CD14-positive monocyte (primary cell): ENCODE measurements at regions not wholly inside any gene's neighbourhood (a gene's known extent, or its start where the extent isn't known, plus 50 kb on each side); places are given as distances from the start of the nearest gene placed in this dataset.

ENCODE experiments used
- DNase-seq, 3 donors: peaks; one replicate each; pipeline ENCODE4 v3.0.0-alpha.2; 2011 to 2022
- H2AFZ ChIP-seq: 2 replicates; pipeline ENCODE4 v1.6.0; 2012; ENCODE audit warnings: mild to moderate bottlenecking, low read depth, low read length, inconsistent platforms; ENCODE audit not compliant: insufficient read depth, poor library complexity, severe bottlenecking
- H3K27ac ChIP-seq, 2 donors: 1 replicate in 1 of 2; 2 replicates in 1 of 2; pipeline ENCODE4 v1.5.1; 2012 to 2013; ENCODE audit warnings: low read length in 2 of 2, control low read depth in 1 of 2, inconsistent platforms in 1 of 2, low read depth in 1 of 2, mild to moderate bottlenecking in 1 of 2
- H3K27me3 ChIP-seq, 2 donors: one replicate each; pipeline versions ENCODE4 v1.6.0 to v1.6.1; 2011 to 2013; ENCODE audit warnings: low read length in 2 of 2; ENCODE audit not compliant: control insufficient read depth in 2 of 2, insufficient read depth in 2 of 2
- H3K36me3 ChIP-seq, 2 donors: replicated peaks in 1 of 2; 1 replicate in 1 of 2; 2 replicates in 1 of 2; pipeline versions ENCODE4 v1.5.1 to v1.6.1; 2012 to 2013; ENCODE audit warnings: low read length in 2 of 2, control low read depth in 1 of 2, inconsistent platforms in 1 of 2, mild to moderate bottlenecking in 1 of 2; ENCODE audit not compliant: insufficient read depth in 2 of 2, control insufficient read depth in 1 of 2
- H3K4me1 ChIP-seq, 2 donors: 1 replicate in 1 of 2; 2 replicates in 1 of 2; pipeline versions ENCODE4 v1.5.1 to v1.6.1; 2012 to 2013; ENCODE audit warnings: low read length in 2 of 2, control low read depth in 1 of 2, inconsistent platforms in 1 of 2, mild to moderate bottlenecking in 1 of 2, moderate library complexity in 1 of 2; ENCODE audit not compliant: insufficient read depth in 2 of 2, control insufficient read depth in 1 of 2
- H3K4me2 ChIP-seq: replicated peaks from 2 replicates; pipeline ENCODE3; 2012; ENCODE audit warnings: low read length, moderate library complexity, mild to moderate bottlenecking; ENCODE audit not compliant: poor library complexity, severe bottlenecking; ENCODE audit errors: extremely low read depth
- H3K4me3 ChIP-seq, 3 experiments: fragments of 200-600 bp in 1 of 3; sonication (generic) in 1 of 3; replicated peaks in 1 of 3; 1 replicate in 2 of 3; 2 replicates in 1 of 3; pipeline ENCODE4 v1.5.1; 2011 to 2013; ENCODE audit warnings: low read length in 3 of 3, mild to moderate bottlenecking in 3 of 3, control low read depth in 2 of 3, low read depth in 2 of 3, inconsistent platforms in 1 of 3, moderate library complexity in 1 of 3
- H3K79me2 ChIP-seq: 2 replicates; pipeline ENCODE4 v1.6.0; 2012; ENCODE audit warnings: mild to moderate bottlenecking, control low read depth, inconsistent platforms, low read length, moderate library complexity; ENCODE audit not compliant: insufficient read depth
- H3K9ac ChIP-seq: 2 replicates; pipeline ENCODE4 v1.6.0; 2017; ENCODE audit warnings: low read length, mild to moderate bottlenecking; ENCODE audit not compliant: insufficient read depth, poor library complexity, severe bottlenecking
- H3K9me3 ChIP-seq, 2 donors: replicated peaks in 1 of 2; 1 replicate in 1 of 2; 2 replicates in 1 of 2; pipeline versions ENCODE4 v1.5.1 to v1.6.1; 2012 to 2013; ENCODE audit warnings: low read length in 2 of 2, control low read depth in 1 of 2; ENCODE audit not compliant: control insufficient read depth in 1 of 2, insufficient read depth in 1 of 2
- H4K20me1 ChIP-seq: 2 replicates; pipeline ENCODE4 v1.6.0; 2012; ENCODE audit warnings: mild to moderate bottlenecking, low read length, control low read depth, moderate library complexity; ENCODE audit not compliant: insufficient read depth
- H3K27ac Mint-ChIP-seq, 7 donors: one replicate each; pipeline ENCODE4 v1.8.0; 2020; ENCODE audit warnings: mild to moderate bottlenecking in 7 of 7, mixed read lengths in 7 of 7, moderate library complexity in 6 of 7, inconsistent platforms in 2 of 7
- H3K27me3 Mint-ChIP-seq, 3 donors: one replicate each; pipeline ENCODE4 v1.8.0; 2021 to 2022; ENCODE audit warnings: low read depth in 3 of 3, mild to moderate bottlenecking in 3 of 3, mixed read lengths in 3 of 3, moderate library complexity in 3 of 3, inconsistent platforms in 1 of 3
- H3K36me3 Mint-ChIP-seq, 2 donors: one replicate each; pipeline ENCODE4 v1.8.0; 2020; ENCODE audit warnings: mixed read lengths in 2 of 2, inconsistent platforms in 1 of 2, mild to moderate bottlenecking in 1 of 2
- H3K4me1 Mint-ChIP-seq: one replicate; pipeline ENCODE4 v1.8.0; 2020; ENCODE audit warnings: mild to moderate bottlenecking, mixed read lengths
- H3K4me3 Mint-ChIP-seq, 2 donors: one replicate each; pipeline ENCODE4 v1.8.0; 2020; ENCODE audit warnings: mild to moderate bottlenecking in 2 of 2, mixed read lengths in 2 of 2, moderate library complexity in 1 of 2
- H3K9me3 Mint-ChIP-seq, 7 donors: one replicate each; pipeline ENCODE4 v1.8.0; 2020 to 2022; ENCODE audit warnings: mixed read lengths in 7 of 7, mild to moderate bottlenecking in 6 of 7, moderate library complexity in 6 of 7, inconsistent platforms in 2 of 7
- CTCF ChIP-seq: fragments of 200-600 bp; IDR thresholded peaks from one replicate; pipeline ENCODE4 v1.8.0; 2022; ENCODE audit warnings: antibody characterized with exemption, mild to moderate bottlenecking
- WGBS: methylation state at CpG from one replicate; pipeline ENCODE4 v1.1.5; 2013; ENCODE audit warnings: missing lambda C conversion rate; ENCODE audit not compliant: insufficient coverage; 5-methylcytosine and 5-hydroxymethylcytosine counted together
- intact Hi-C, 2 donors: fragments of 100-400 bp; cut with micrococcal nuclease; formaldehyde crosslinking; loops; one replicate each; pipeline versions ENCODE4 v1.15.0 to v1.15.1; 2023

DNA sequence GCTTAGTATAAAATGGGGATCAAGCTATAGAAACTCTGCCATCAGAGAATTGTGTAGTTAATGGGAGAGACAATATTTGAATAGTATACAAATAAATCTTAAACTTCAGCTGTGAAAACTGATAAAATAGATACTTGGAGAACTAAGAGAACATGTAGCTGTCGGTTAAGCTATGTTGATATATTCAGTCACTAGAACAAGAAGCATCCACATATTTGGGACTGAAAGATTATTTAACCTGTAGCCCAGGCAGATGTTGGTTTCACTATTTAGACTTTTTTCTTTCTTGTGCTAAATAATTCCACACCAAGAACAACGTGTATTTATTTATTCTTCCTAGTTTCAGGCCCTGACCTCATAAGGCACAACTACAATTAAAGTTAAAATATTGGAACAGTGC, 521.0 kb upstream of the CCNG1 start:
- peaks cover 0 to 1% (median 0%) of the 10 kb centered on the region in 3 donors for H3K27me3 Mint-ChIP-seq
- Histone ChIP-seq H3K27me3 (no peaks in the 10 kb centered on the region), H4K20me1 (no peaks in the 10 kb centered on the region), H3K9ac (no peak overlapping the region), H2AFZ (no peak overlapping the region), H3K4me2 (no peak overlapping the region), H3K27ac (no peak overlapping the region), H3K4me1 (no peaks in the 10 kb centered on the region), H3K4me3 (no peak overlapping the region), H3K9me3 (peaks cover 0 to 3% of the 10 kb centered on the region in 2 donors), H3K79me2 (no peaks in the 10 kb centered on the region), H3K36me3 (no peaks in the 10 kb centered on the region)
- H3K4me1 Mint-ChIP-seq, result no peaks in the 10 kb centered on the region
- no peak overlapping the region for H3K4me3 Mint-ChIP-seq
- peaks cover 0 to 15% (median 1%) of the 10 kb centered on the region in 7 donors for H3K9me3 Mint-ChIP-seq
- no peak for DNase-seq
- no peak overlapping the region for H3K27ac Mint-ChIP-seq
- WGBS, result 50% methylated on average over 1 of the region's 2 CpGs
- intact Hi-C loops, result no loop called here
- no peaks in the 10 kb centered on the region for H3K36me3 Mint-ChIP-seq
- no peak for TF ChIP-seq CTCF

GRCh38 chr5:162929104-162929503, 508.3 kb upstream of the CCNG1 start:
- Histone ChIP-seq H4K20me1 (no peaks in the 10 kb centered on the region), H3K79me2 (no peaks in the 10 kb centered on the region), H3K4me1 (no peaks in the 10 kb centered on the region), H3K9me3 (peaks cover 4 to 11% of the 10 kb centered on the region in 2 donors), H3K36me3 (no peaks in the 10 kb centered on the region), H3K27ac (no peak overlapping the region), H3K27me3 (no peaks in the 10 kb centered on the region), H3K4me3 (no peak overlapping the region), H3K4me2 (no peak overlapping the region), H2AFZ (no peak overlapping the region), H3K9ac (no peak overlapping the region)
- intact Hi-C loops, result no loop called here
- 83% methylated on average over 1 of the region's 2 CpGs for WGBS
- Mint-ChIP-seq H3K27ac (no peak overlapping the region), H3K27me3 (no peaks in the 10 kb centered on the region), H3K4me1 (no peaks in the 10 kb centered on the region), H3K9me3 (peaks cover 0 to 13% (median 1%) of the 10 kb centered on the region in 7 donors), H3K4me3 (no peak overlapping the region), H3K36me3 (no peaks in the 10 kb centered on the region)
- no peak for TF ChIP-seq CTCF
- no peak for DNase-seq
